NCI-H1417 treated with DMSO at 0.1 percent for 48 hours (cell line): ENCODE measurements at regions not wholly inside any gene's neighbourhood (a gene's known extent, or its start where the extent isn't known, plus 50 kb on each side); places are given as distances from the start of the nearest gene placed in this dataset.

ENCODE experiments used
- DNase-seq: peaks from one replicate; lab custom pipeline; 2025; lab: John Stamatoyannopoulos, UW

- DNase-seq: no peak
These were observed 245.1 kb upstream of the AFDN start for GRCh38 chr6:167581637-167582036.

DNA sequence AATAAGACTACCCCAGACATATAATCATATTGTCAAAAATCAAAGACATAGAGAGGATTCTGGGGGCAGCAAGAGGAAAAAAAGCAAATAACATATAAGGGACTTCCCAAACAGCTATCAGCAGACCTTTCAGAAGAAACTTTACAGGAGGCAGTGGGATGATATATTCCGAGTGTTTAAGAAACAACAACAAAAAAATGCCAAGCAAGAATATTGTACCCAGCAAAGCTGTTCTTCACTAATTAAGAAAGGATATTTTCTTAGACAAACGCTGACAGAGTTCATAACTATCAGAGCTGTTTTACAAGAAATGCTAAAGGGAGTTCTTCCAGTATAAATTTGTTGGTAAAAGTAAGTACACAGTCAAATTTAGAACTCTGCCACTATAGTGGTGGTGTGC lies 243.3 kb upstream of the AFDN start:
- no peak for DNase-seq

DNA sequence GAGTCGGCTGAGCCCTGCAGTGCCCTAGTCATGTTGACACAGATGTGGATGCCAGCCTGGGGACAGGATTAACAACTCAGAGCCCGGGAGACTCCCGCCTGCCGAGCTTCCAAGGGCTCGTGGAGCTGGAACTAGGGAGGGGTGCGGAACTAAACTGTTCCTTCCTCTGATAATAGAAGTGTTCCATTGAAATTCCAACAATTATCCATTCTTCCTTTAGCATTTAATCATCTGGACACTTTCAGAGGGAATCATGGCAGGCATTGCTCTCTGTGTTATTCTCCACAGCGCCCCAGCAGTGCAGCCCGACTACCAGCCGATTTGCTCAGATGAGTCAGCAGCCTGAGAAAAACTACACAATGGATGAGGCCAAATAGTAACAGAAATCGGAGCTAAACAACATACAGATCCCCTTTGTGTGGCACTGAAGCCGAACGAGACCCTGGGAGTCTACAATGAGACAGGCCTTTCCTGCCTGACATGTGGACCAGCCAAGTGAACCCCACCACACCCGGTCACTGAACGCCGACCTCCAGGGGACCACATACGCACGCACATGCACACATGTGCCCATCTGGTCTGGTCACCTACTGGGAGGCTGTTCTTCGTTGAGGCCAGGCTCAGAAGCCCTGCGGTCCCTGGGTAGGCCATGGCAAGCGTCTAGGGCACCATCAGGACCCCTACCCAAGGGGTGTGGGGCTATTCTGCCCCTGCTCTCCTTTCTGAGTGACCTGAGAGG lies 238.4 kb upstream of the AFDN start:
- no peak for DNase-seq

GRCh38 chr6:167588920-167589614 lies 237.6 kb upstream of the AFDN start:
- no peak for DNase-seq

- no peak for DNase-seq
These were observed 237.1 kb upstream of the AFDN start for GRCh38 chr6:167589615-167589940.

DNA sequence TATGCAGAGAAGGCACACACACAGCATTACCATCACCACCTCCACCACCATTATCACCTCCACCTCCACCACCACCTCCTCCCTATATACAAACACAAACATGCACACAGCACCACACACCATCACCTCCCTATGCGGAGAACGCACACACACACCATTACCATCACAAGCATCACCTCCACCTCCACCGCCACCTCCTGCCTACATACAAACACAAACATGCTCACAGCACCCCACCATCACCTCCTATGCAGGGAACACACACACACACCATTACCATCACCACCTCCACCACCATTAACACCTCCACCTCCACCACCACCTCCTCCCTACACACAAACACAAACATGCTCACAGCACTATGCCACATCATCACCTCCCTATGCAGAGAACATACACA lies 236.5 kb upstream of the AFDN start:
- DNase-seq: no peak
